PFSK-1 (cell line): ENCODE measurements at regions not wholly inside any gene's neighbourhood (a gene's known extent, or its start where the extent isn't known, plus 50 kb on each side); places are given as distances from the start of the nearest gene placed in this dataset.

ENCODE experiments used
- FOXP2 ChIP-seq: optimal IDR thresholded peaks from 2 replicates; pipeline ENCODE3; 2011; ENCODE audit warnings: borderline replicate concordance, control low read depth, inconsistent platforms; ENCODE audit not compliant: insufficient read depth; ENCODE audit errors: extremely low read length, extremely low read depth
- POLR2AphosphoS5 ChIP-seq: IDR thresholded peaks from 2 replicates; pipeline ENCODE4 v1.6.1; 2012; ENCODE audit warnings: low read depth, mild to moderate bottlenecking, control low read depth, low read length, moderate library complexity
- REST ChIP-seq, 2 experiments: IDR thresholded peaks; 2 replicates each; pipeline versions ENCODE4 v1.6.1 to v1.8.0; 2011 to 2012; ENCODE audit warnings: low read depth in 2 of 2, low read length in 2 of 2, control low read depth in 1 of 2, inconsistent platforms in 1 of 2, mild to moderate bottlenecking in 1 of 2, moderate library complexity in 1 of 2; ENCODE audit not compliant: insufficient read depth in 1 of 2
- SIN3A ChIP-seq: IDR thresholded peaks from 2 replicates; pipeline ENCODE4 v1.6.1; 2012; ENCODE audit warnings: mild to moderate bottlenecking, low read length, moderate library complexity, borderline replicate concordance; ENCODE audit not compliant: insufficient read depth
- TAF1 ChIP-seq: IDR thresholded peaks from 2 replicates; pipeline ENCODE4 v1.6.1; 2012; ENCODE audit warnings: low read length, control low read depth, borderline replicate concordance; ENCODE audit not compliant: insufficient read depth

- TF ChIP-seq FOXP2 (no peak), REST (IDR thresholded peaks at IDR 0.05; ENCODE audit: insufficient read depth in 1 of 2, low read depth in 2 of 2, low read length in 2 of 2) (no peak), TAF1 (no peak), SIN3A (no peak), POLR2AphosphoS5 (no peak)
Observed at GRCh38 chr5:125185740-125186139, 439.3 kb upstream of the ZNF608 start.
